ENCODE measurements at regions not wholly inside any gene's neighbourhood (a gene's known extent, or its start where the extent isn't known, plus 50 kb on each side); places are given as distances from the start of the nearest gene placed in this dataset.

DNA sequence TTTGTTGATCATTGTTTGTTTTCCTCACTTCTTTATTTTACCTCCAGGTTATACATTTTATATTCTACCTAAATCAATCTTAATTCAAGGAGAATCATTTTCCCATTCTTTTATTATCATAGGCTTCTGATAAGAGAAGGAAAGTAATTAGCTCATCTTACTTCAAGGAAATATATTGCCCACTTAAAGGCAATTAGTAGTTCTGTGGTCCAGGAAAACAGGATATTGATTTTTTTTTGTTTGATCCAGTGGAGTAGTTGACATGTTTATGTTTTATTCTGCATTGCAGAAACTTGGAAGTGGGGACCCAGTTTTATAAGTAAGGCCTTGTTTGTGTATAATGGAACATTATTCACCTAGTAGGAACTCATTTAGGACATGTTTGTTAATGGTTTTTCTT lies 390.6 kb downstream of the NDFIP2 start:
- TF ChIP-seq CTCF (IDR thresholded peaks at IDR 0.05; ENCODE audit: insufficient read depth, low read length, poor library complexity, severe bottlenecking) (no peak), EZH2phosphoT487 (conservative IDR thresholded peaks at IDR 0.05; ENCODE audit: low read length) (no peak)
- Histone ChIP-seq H3K9me3 (ENCODE audit: insufficient read depth, low read length) (no peaks in the 10 kb centered on the region), H3K36me3 (ENCODE audit: low read length) (no peaks in the 10 kb centered on the region), H2AFZ (ENCODE audit: low read depth, low read length, severe bottlenecking) (no peak overlapping the region), H3K79me2 (ENCODE audit: insufficient read depth, low read length) (no peaks in the 10 kb centered on the region), H3K27ac (ENCODE audit: low read depth, low read length) (no peak overlapping the region), H3F3A (ENCODE audit: insufficient read depth) (no peaks in the 10 kb centered on the region), H3K27me3 (ENCODE audit: low read length) (no peaks in the 10 kb centered on the region), H3K4me2 (ENCODE audit: low read depth, low read length, poor library complexity, severe bottlenecking) (no peak overlapping the region), H3K9me2 (replicated peaks; ENCODE audit: insufficient read depth, low read length) (no peaks in the 10 kb centered on the region), H3K9ac (ENCODE audit: low read length) (no peak overlapping the region), H3K4me3 (ENCODE audit: insufficient read depth, low read length, poor library complexity, severe bottlenecking) (no peak overlapping the region), H4K20me1 (ENCODE audit: low read depth, low read length) (no peaks in the 10 kb centered on the region)

- no peak overlapping the region for H2AFZ ChIP-seq (ENCODE audit: low read depth, low read length, severe bottlenecking)
- TF ChIP-seq CTCF (IDR thresholded peaks at IDR 0.05; ENCODE audit: insufficient read depth, low read length, poor library complexity, severe bottlenecking) (no peak), EZH2phosphoT487 (conservative IDR thresholded peaks at IDR 0.05; ENCODE audit: low read length) (no peak)
These were observed 389.8 kb downstream of the NDFIP2 start for GRCh38 chr13:79870766-79871165.

DNA sequence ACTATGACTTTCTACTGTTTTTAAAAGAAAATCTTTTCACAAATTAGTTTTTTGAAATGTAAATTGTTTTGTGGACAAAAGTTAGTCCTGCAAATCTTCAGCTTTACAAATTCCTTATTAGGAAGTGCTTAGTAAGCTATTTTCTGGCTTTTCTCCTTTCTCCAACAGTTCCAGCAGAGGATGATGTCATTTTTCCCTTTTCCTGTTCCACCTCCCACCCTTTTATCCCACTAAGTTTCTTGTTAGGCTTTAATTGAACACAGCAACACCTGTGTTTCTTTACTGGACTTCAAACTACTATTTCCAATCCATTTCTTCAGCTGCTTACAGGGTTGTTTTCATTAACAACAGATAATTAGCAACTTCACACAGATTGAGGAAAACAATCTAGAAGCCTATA lies 389.2 kb downstream of the NDFIP2 start:
- no peaks in the 10 kb centered on the region for H3F3A ChIP-seq (ENCODE audit: insufficient read depth)
- H3K9me3 ChIP-seq (ENCODE audit: insufficient read depth, low read length): no peaks in the 10 kb centered on the region
- H3K9me2 ChIP-seq (replicated peaks; ENCODE audit: insufficient read depth, low read length): no peaks in the 10 kb centered on the region
- no peak overlapping the region for H2AFZ ChIP-seq (ENCODE audit: low read depth, low read length, severe bottlenecking)
- no peak overlapping the region for H3K27ac ChIP-seq (ENCODE audit: low read depth, low read length)
- H3K27me3 ChIP-seq (ENCODE audit: low read length): no peaks in the 10 kb centered on the region
- H3K36me3 ChIP-seq (ENCODE audit: low read length): no peaks in the 10 kb centered on the region
- H3K4me2 ChIP-seq (ENCODE audit: low read depth, low read length, poor library complexity, severe bottlenecking): no peak overlapping the region
- H3K9ac ChIP-seq (ENCODE audit: low read length): no peak overlapping the region
- TF ChIP-seq EZH2phosphoT487 (conservative IDR thresholded peaks at IDR 0.05; ENCODE audit: low read length): no peak
- TF ChIP-seq CTCF (IDR thresholded peaks at IDR 0.05; ENCODE audit: insufficient read depth, low read length, poor library complexity, severe bottlenecking): no peak
- no peak overlapping the region for H3K4me3 ChIP-seq (ENCODE audit: insufficient read depth, low read length, poor library complexity, severe bottlenecking)
- H3K79me2 ChIP-seq (ENCODE audit: insufficient read depth, low read length): no peaks in the 10 kb centered on the region
- no peaks in the 10 kb centered on the region for H4K20me1 ChIP-seq (ENCODE audit: low read depth, low read length)

More at GRCh38 chr13:79870766-79871165, 389.8 kb downstream of the NDFIP2 start:
- no peaks in the 10 kb centered on the region for H3K9me3 ChIP-seq (ENCODE audit: insufficient read depth, low read length)
- no peak overlapping the region for H3K4me2 ChIP-seq (ENCODE audit: low read depth, low read length, poor library complexity, severe bottlenecking)
- no peaks in the 10 kb centered on the region for H3K9me2 ChIP-seq (replicated peaks; ENCODE audit: insufficient read depth, low read length)
- no peaks in the 10 kb centered on the region for H3K36me3 ChIP-seq (ENCODE audit: low read length)
- H3K27me3 ChIP-seq (ENCODE audit: low read length): no peaks in the 10 kb centered on the region
- H3K79me2 ChIP-seq (ENCODE audit: insufficient read depth, low read length): no peaks in the 10 kb centered on the region
- H3K9ac ChIP-seq (ENCODE audit: low read length): no peak overlapping the region
- no peaks in the 10 kb centered on the region for H4K20me1 ChIP-seq (ENCODE audit: low read depth, low read length)
- no peaks in the 10 kb centered on the region for H3F3A ChIP-seq (ENCODE audit: insufficient read depth)
- no peak overlapping the region for H3K4me3 ChIP-seq (ENCODE audit: insufficient read depth, low read length, poor library complexity, severe bottlenecking)
- H3K27ac ChIP-seq (ENCODE audit: low read depth, low read length): no peak overlapping the region

Data from SU-DHL-6 (cell line).